SK-N-SH treated with all-trans-retinoic acid at 6 μM for 48 hours (cell line): ENCODE measurements at regions not wholly inside any gene's neighbourhood (a gene's known extent, or its start where the extent isn't known, plus 50 kb on each side); places are given as distances from the start of the nearest gene placed in this dataset.
A peak's percentile ranks its signal among the peaks of the same experiment; 100 is the strongest.

Experiments used
- ATAC-seq: fragments of 200-7000 bp; cut with Tn5 transposase; 3 replicates; pipeline ENCODE4 v1.9.1; 2020; ENCODE audit warnings: mild to moderate bottlenecking, moderate library complexity
- ARNTL ChIP-seq: fragments of 450-650 bp; formaldehyde crosslinking; IDR thresholded peaks from 2 replicates; pipeline ENCODE4 v1.5.0; 2020; ENCODE audit warnings: low read depth, mild to moderate bottlenecking, moderate library complexity, borderline replicate concordance
- BACH2 ChIP-seq: fragments of 250-450 bp; sonication (Bioruptor Pico); IDR thresholded peaks from 2 replicates; pipeline ENCODE4 v1.9.0; 2021; ENCODE audit warnings: mild to moderate bottlenecking, borderline replicate concordance
- ESRRG ChIP-seq: fragments of 250-450 bp; sonication (Bioruptor Pico); IDR thresholded peaks from 2 replicates; pipeline ENCODE4 v1.6.1; 2021; ENCODE audit warnings: mild to moderate bottlenecking
- GLIS3 ChIP-seq: fragments of 250-450 bp; sonication (Bioruptor Pico); IDR thresholded peaks from 2 replicates; pipeline ENCODE4 v1.5.0; 2020; ENCODE audit warnings: mild to moderate bottlenecking, moderate library complexity
- ISL1 ChIP-seq: fragments of 250-450 bp; sonication (Bioruptor Pico); IDR thresholded peaks from 2 replicates; pipeline ENCODE4 v2.1.2; 2022; ENCODE audit warnings: mild to moderate bottlenecking, moderate library complexity
- OSR1 ChIP-seq: fragments of 250-450 bp; sonication (Bioruptor Pico); IDR thresholded peaks from 2 replicates; pipeline ENCODE4 v1.8.0; 2022; ENCODE audit warnings: moderate library complexity, mild to moderate bottlenecking, inconsistent platforms
- PPARA ChIP-seq: fragments of 250-450 bp; sonication (Bioruptor Pico); IDR thresholded peaks from 2 replicates; pipeline ENCODE4 v1.5.0; 2020; ENCODE audit warnings: mild to moderate bottlenecking, borderline replicate concordance
- RARB ChIP-seq: fragments of 250-450 bp; sonication (Bioruptor Pico); IDR thresholded peaks from 2 replicates; pipeline ENCODE4 v1.8.0; 2021; ENCODE audit warnings: mild to moderate bottlenecking, moderate library complexity
- SNAI2 ChIP-seq: fragments of 250-450 bp; sonication (Bioruptor Pico); IDR thresholded peaks from 2 replicates; pipeline ENCODE4 v1.5.0; 2020; ENCODE audit warnings: mild to moderate bottlenecking, moderate library complexity
- TCF4 ChIP-seq: fragments of 250-450 bp; sonication (Bioruptor Pico); IDR thresholded peaks from 2 replicates; pipeline ENCODE4 v1.8.0; 2021; ENCODE audit warnings: mild to moderate bottlenecking, moderate library complexity, borderline replicate concordance
- TOX ChIP-seq: fragments of 250-450 bp; sonication (Bioruptor Pico); IDR thresholded peaks from 2 replicates; pipeline ENCODE4 v1.8.0; 2021; ENCODE audit warnings: mild to moderate bottlenecking, moderate library complexity, borderline replicate concordance
- ZFP3 ChIP-seq: fragments of 250-450 bp; sonication (Bioruptor Pico); IDR thresholded peaks from 2 replicates; pipeline ENCODE4 v1.5.0; 2020; ENCODE audit warnings: mild to moderate bottlenecking, moderate library complexity
- ZFP30 ChIP-seq: fragments of 450-650 bp; formaldehyde crosslinking; IDR thresholded peaks from 2 replicates; pipeline ENCODE4 v1.5.0; 2022; ENCODE audit warnings: mild to moderate bottlenecking, moderate library complexity
- ZNF565 ChIP-seq: fragments of 450-650 bp; formaldehyde crosslinking; conservative IDR thresholded peaks from 2 replicates; pipeline ENCODE4 v1.5.0; 2020; ENCODE audit warnings: low read depth, mild to moderate bottlenecking, moderate library complexity
- ZNF70 ChIP-seq: fragments of 450-650 bp; formaldehyde crosslinking; IDR thresholded peaks from 2 replicates; pipeline ENCODE4 v1.5.0; 2020; ENCODE audit warnings: mild to moderate bottlenecking, moderate library complexity
- ZNF8 ChIP-seq: fragments of 450-650 bp; formaldehyde crosslinking; IDR thresholded peaks from 2 replicates; pipeline ENCODE4 v1.5.0; 2020; ENCODE audit warnings: mild to moderate bottlenecking, moderate library complexity
- TF ChIP-seq, protein P1 (sequence below): fragments of 250-450 bp; sonication (Bioruptor Pico); IDR thresholded peaks from 2 replicates; pipeline ENCODE4 v1.5.1; 2021; ENCODE audit warnings: mild to moderate bottlenecking, moderate library complexity
- TF ChIP-seq, protein P2 (sequence below): fragments of 250-450 bp; sonication (Bioruptor Pico); IDR thresholded peaks from 2 replicates; pipeline ENCODE4 v1.8.0; 2020; ENCODE audit warnings: mild to moderate bottlenecking, moderate library complexity, borderline replicate concordance
- TF ChIP-seq, protein P3 (sequence below): fragments of 250-450 bp; sonication (Bioruptor Pico); IDR thresholded peaks from 2 replicates; pipeline ENCODE4 v1.5.1; 2020; ENCODE audit warnings: low read depth, mild to moderate bottlenecking, moderate library complexity

- TF ChIP-seq ARNTL (CRISPR knock-in tag) (no peak), ZNF70 (CRISPR knock-in tag) (no peak), TOX (CRISPR knock-in tag) (no peak), SNAI2 (no peak)
- TF ChIP-seq, protein P1, sequence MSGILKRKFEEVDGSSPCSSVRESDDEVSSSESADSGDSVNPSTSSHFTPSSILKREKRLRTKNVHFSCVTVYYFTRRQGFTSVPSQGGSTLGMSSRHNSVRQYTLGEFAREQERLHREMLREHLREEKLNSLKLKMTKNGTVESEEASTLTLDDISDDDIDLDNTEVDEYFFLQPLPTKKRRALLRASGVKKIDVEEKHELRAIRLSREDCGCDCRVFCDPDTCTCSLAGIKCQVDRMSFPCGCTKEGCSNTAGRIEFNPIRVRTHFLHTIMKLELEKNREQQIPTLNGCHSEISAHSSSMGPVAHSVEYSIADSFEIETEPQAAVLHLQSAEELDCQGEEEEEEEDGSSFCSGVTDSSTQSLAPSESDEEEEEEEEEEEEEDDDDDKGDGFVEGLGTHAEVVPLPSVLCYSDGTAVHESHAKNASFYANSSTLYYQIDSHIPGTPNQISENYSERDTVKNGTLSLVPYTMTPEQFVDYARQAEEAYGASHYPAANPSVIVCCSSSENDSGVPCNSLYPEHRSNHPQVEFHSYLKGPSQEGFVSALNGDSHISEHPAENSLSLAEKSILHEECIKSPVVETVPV (CRISPR knock-in tag): no peak
- TF ChIP-seq, protein P2, sequence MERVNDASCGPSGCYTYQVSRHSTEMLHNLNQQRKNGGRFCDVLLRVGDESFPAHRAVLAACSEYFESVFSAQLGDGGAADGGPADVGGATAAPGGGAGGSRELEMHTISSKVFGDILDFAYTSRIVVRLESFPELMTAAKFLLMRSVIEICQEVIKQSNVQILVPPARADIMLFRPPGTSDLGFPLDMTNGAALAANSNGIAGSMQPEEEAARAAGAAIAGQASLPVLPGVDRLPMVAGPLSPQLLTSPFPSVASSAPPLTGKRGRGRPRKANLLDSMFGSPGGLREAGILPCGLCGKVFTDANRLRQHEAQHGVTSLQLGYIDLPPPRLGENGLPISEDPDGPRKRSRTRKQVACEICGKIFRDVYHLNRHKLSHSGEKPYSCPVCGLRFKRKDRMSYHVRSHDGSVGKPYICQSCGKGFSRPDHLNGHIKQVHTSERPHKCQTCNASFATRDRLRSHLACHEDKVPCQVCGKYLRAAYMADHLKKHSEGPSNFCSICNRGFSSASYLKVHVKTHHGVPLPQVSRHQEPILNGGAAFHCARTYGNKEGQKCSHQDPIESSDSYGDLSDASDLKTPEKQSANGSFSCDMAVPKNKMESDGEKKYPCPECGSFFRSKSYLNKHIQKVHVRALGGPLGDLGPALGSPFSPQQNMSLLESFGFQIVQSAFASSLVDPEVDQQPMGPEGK: no peak
- ATAC-seq: no peak
These were observed 451.0 kb downstream of the TTLL7 start for GRCh38 chr1:83547901-83548300.

DNA sequence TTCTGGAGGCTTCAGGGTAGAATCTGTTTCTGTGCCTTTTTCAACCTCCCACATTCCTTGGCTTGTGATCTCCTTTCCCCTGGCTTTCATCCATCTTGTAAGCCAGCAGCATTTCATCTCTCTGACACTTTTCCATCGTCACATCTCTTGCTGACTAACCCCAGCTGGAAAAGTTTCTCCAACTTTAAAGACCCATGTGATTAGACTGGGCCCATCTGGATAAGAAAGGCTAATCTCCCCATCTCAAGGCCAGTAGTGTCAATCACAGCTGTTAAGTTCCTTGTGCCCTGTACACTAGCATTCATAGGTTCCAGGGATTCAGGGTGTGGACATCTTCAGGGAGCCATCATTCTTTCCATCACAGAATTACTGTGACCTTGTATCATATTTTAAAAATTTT is 452.1 kb downstream of the TTLL7 start:
- TF ChIP-seq GLIS3 (CRISPR knock-in tag): no peak
- no peak for TF ChIP-seq PPARA (CRISPR knock-in tag)
- TF ChIP-seq SNAI2: no peak
- TF ChIP-seq, protein P2: no peak
- no peak for TF ChIP-seq ISL1 (CRISPR knock-in tag)
- ATAC-seq: no peak

- TF ChIP-seq OSR1 (CRISPR knock-in tag): no peak
- no peak for TF ChIP-seq BACH2 (CRISPR knock-in tag)
- TF ChIP-seq ZNF8 (CRISPR knock-in tag): no peak
- no peak for TF ChIP-seq ZFP30 (CRISPR knock-in tag)
- no peak for TF ChIP-seq GLIS3 (CRISPR knock-in tag)
- TF ChIP-seq ARNTL (CRISPR knock-in tag): no peak
- TF ChIP-seq ISL1 (CRISPR knock-in tag): no peak
- TF ChIP-seq RARB (CRISPR knock-in tag): no peak
- TF ChIP-seq ZNF70 (CRISPR knock-in tag): no peak
- no peak for TF ChIP-seq ESRRG (CRISPR knock-in tag)
These were observed 453.7 kb downstream of the TTLL7 start for GRCh38 chr1:83545066-83545862.

GRCh38 chr1:83543222-83543973 is 455.5 kb downstream of the TTLL7 start:
- TF ChIP-seq PPARA (CRISPR knock-in tag): no peak
- TF ChIP-seq, all 23 proteins: peak for 0
- ATAC-seq: no peak

More at GRCh38 chr1:83545066-83545862, 453.7 kb downstream of the TTLL7 start:
- 0 out of 3 replicates have a peak, but pooled peaks have one; percentile 27 for ATAC-seq

DNA sequence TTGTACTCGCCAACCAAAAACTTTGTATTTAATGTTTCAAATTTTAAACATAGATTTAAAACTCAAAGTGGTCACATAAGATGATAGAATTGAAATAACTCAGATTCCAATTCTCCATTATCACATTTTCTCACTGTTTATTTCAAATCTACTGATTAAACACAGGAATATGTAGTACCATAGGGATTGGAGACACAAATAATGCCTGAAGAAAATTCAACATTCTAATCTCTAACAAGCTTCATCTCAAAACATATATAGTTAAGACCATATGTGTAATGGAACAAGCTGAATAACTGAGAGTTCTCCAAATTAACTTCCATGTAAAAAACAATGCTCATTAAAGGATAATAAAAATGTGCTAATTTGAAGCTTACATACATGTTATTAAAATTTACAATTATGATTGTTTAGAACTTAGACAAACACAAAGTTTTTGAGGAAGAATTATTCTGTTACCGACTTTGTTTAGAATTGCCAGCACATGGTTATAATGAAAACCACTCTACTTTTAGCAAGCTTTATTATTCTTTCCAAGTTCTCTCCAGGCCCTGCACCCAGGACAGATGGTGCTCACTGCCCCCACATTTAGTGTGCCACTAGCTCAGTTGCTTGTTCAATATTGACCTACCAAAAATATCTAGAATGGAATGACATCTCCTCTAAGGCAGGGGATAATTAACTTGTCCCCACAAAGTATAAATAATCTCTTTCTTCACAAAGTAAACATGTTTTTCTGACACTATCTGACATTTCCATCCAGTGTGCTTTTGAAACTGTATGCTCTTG is 467.2 kb downstream of the TTLL7 start:
- no peak for ATAC-seq
- TF ChIP-seq, protein P2: no peak
- TF ChIP-seq BACH2 (CRISPR knock-in tag) (no peak), ISL1 (CRISPR knock-in tag) (no peak), PPARA (CRISPR knock-in tag) (no peak), ZNF8 (CRISPR knock-in tag) (no peak), TCF4 (CRISPR knock-in tag) (no peak), ZNF70 (CRISPR knock-in tag) (no peak), ZFP30 (CRISPR knock-in tag) (no peak), ARNTL (CRISPR knock-in tag) (no peak), RARB (CRISPR knock-in tag) (no peak), ZFP3 (CRISPR knock-in tag) (no peak), SNAI2 (no peak), GLIS3 (CRISPR knock-in tag) (no peak), ZNF565 (CRISPR knock-in tag) (no peak), OSR1 (CRISPR knock-in tag) (no peak)
- TF ChIP-seq, protein P3, sequence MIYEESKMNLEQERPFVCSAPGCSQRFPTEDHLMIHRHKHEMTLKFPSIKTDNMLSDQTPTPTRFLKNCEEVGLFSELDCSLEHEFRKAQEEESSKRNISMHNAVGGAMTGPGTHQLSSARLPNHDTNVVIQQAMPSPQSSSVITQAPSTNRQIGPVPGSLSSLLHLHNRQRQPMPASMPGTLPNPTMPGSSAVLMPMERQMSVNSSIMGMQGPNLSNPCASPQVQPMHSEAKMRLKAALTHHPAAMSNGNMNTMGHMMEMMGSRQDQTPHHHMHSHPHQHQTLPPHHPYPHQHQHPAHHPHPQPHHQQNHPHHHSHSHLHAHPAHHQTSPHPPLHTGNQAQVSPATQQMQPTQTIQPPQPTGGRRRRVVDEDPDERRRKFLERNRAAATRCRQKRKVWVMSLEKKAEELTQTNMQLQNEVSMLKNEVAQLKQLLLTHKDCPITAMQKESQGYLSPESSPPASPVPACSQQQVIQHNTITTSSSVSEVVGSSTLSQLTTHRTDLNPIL: no peak
- TF ChIP-seq, protein P1 (CRISPR knock-in tag): no peak
